ENCODE measurements at regions not wholly inside any gene's neighbourhood (a gene's known extent, or its start where the extent isn't known, plus 50 kb on each side); places are given as distances from the start of the nearest gene placed in this dataset.

GRCh38 chr20:12409501-12409900 is 491.8 kb downstream of the BTBD3 start:
- TF ChIP-seq, protein P1, sequence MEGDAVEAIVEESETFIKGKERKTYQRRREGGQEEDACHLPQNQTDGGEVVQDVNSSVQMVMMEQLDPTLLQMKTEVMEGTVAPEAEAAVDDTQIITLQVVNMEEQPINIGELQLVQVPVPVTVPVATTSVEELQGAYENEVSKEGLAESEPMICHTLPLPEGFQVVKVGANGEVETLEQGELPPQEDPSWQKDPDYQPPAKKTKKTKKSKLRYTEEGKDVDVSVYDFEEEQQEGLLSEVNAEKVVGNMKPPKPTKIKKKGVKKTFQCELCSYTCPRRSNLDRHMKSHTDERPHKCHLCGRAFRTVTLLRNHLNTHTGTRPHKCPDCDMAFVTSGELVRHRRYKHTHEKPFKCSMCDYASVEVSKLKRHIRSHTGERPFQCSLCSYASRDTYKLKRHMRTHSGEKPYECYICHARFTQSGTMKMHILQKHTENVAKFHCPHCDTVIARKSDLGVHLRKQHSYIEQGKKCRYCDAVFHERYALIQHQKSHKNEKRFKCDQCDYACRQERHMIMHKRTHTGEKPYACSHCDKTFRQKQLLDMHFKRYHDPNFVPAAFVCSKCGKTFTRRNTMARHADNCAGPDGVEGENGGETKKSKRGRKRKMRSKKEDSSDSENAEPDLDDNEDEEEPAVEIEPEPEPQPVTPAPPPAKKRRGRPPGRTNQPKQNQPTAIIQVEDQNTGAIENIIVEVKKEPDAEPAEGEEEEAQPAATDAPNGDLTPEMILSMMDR (IDR thresholded peaks at IDR 0.05): no peak
- TF ChIP-seq EP300 (IDR thresholded peaks at IDR 0.05): no peak
- TF ChIP-seq POLR2A (IDR thresholded peaks at IDR 0.05): no peak

Data from tibial nerve (tissue), 4 donors.